HepG2 (cell line): ENCODE measurements at regions not wholly inside any gene's neighbourhood (a gene's known extent, or its start where the extent isn't known, plus 50 kb on each side); places are given as distances from the start of the nearest gene placed in this dataset.

Experiments used
- ATAC-seq: fragments of 200-7000 bp; cut with Tn5 transposase; 3 replicates; pipeline ENCODE4 v1.9.1; 2020; ENCODE audit warnings: mild to moderate bottlenecking, moderate library complexity
- BruUV-seq: library from RNA; stranded (reverse); fragments of 400-500 nt; replicated peaks from 2 replicates; lab custom pipeline; 2021; lab: Mats Ljungman, UMichigan
- CTCF ChIA-PET: fragments of 300-600 bp; formaldehyde crosslinking; extraction: SDS; loops from one replicate; lab custom pipeline; 2021; ENCODE audit warnings: low total read pairs, inconsistent platforms, low intra/inter-chr PET ratio; lab: Yijun Ruan, JAX
- POLR2A ChIA-PET: fragments of 350-600 bp; sonication (Branson Sonifier 250); formaldehyde crosslinking; loops from one replicate; lab custom pipeline; 2020; ENCODE audit warnings: antibody characterized with exemption, inconsistent platforms; lab: Yijun Ruan, JAX
- DNase-seq: peaks from one replicate; pipeline ENCODE4 v3.0.0-alpha.2; 2015; ENCODE audit warnings: low spot score
- FAIRE-seq: peaks from 3 replicates; lab custom pipeline; 2011; peaks lifted over from hg19 to GRCh38; lab: Jason Lieb, UNC
- H2AFZ ChIP-seq: one replicate; pipeline ENCODE4 v1.6.1; 2011; ENCODE audit warnings: low read length, inconsistent platforms
- H3K27ac ChIP-seq: fragments of 300-600 bp; 3 replicates; pipeline ENCODE4 v1.8.0; 2011; ENCODE audit warnings: mixed run types, mild to moderate bottlenecking, mixed read lengths, low read length, inconsistent platforms; ENCODE audit not compliant: insufficient read depth; ENCODE audit errors: extremely low read length
- H3K27me3 ChIP-seq, 2 experiments: fragments of 200-600 bp in 1 of 2; 2 replicates in 1 of 2; 3 replicates in 1 of 2; pipeline versions ENCODE4 v1.6.0 to v1.8.0; 2011; ENCODE audit warnings: low read length in 2 of 2, mild to moderate bottlenecking in 2 of 2, moderate library complexity in 2 of 2, inconsistent platforms in 1 of 2; ENCODE audit not compliant: insufficient read depth in 2 of 2, control insufficient read depth in 1 of 2
- H3K36me3 ChIP-seq, 2 experiments: fragments of 200-600 bp in 1 of 2; replicated peaks in 1 of 2; 2 replicates in 1 of 2; 3 replicates in 1 of 2; pipeline versions ENCODE4 v1.5.1 to v1.8.0; 2011; ENCODE audit warnings: low read length in 2 of 2, inconsistent platforms in 1 of 2; ENCODE audit not compliant: insufficient read depth in 2 of 2, control insufficient read depth in 1 of 2
- H3K4me1 ChIP-seq: 2 replicates; pipeline ENCODE4 v1.5.1; 2012; ENCODE audit warnings: low read length, inconsistent platforms; ENCODE audit not compliant: insufficient read depth
- H3K4me2 ChIP-seq: 2 replicates; pipeline ENCODE4 v1.6.0; 2011; ENCODE audit warnings: low read depth, low read length, inconsistent platforms
- H3K4me3 ChIP-seq, 3 experiments: fragments of 200-600 bp in 1 of 3; sonication (generic), shearing (Covaris generic) in 1 of 3; replicated peaks in 1 of 3; 2 replicates each; pipeline ENCODE4 v1.5.1; 2011 to 2016; ENCODE audit warnings: low read length in 3 of 3, inconsistent platforms in 2 of 3, low read depth in 2 of 3, mild to moderate bottlenecking in 2 of 3, control low read depth in 1 of 3, mixed read lengths in 1 of 3; ENCODE audit not compliant: insufficient read depth in 1 of 3
- H3K79me2 ChIP-seq: one replicate; pipeline ENCODE4 v1.6.1; 2011; ENCODE audit warnings: low read length, inconsistent platforms; ENCODE audit not compliant: insufficient read depth
- H3K9ac ChIP-seq: 2 replicates; pipeline ENCODE4 v1.6.0; 2011; ENCODE audit warnings: mild to moderate bottlenecking, low read depth, low read length, inconsistent platforms; ENCODE audit not compliant: insufficient read depth
- H3K9me3 ChIP-seq: 2 replicates; pipeline ENCODE4 v1.5.1; 2012; ENCODE audit warnings: mild to moderate bottlenecking, low read length
- H4K20me1 ChIP-seq: 2 replicates; pipeline ENCODE4 v1.6.0; 2011; ENCODE audit warnings: inconsistent platforms, mild to moderate bottlenecking, low read length, moderate library complexity; ENCODE audit not compliant: insufficient read depth
- ELF3 ChIP-seq: IDR thresholded peaks from 2 replicates; pipeline ENCODE4 v1.6.1; 2016; ENCODE audit warnings: missing genetic modification reagents, missing compliant biosample characterization
- GFI1 ChIP-seq: sonication (generic); formaldehyde crosslinking; IDR thresholded peaks from 2 replicates; pipeline ENCODE4 v1.5.0; 2020; ENCODE audit warnings: missing genetic modification reagents, mild to moderate bottlenecking, borderline replicate concordance
- HOXA5 ChIP-seq: sonication (generic); formaldehyde crosslinking; IDR thresholded peaks from 2 replicates; pipeline ENCODE4 v1.4.0; 2020; ENCODE audit warnings: missing genetic modification reagents
- MEIS1 ChIP-seq: sonication (generic); formaldehyde crosslinking; IDR thresholded peaks from 2 replicates; pipeline ENCODE4 v1.9.0; 2021; ENCODE audit warnings: mild to moderate bottlenecking, missing genetic modification reagents, moderate library complexity, borderline replicate concordance
- NFIB ChIP-seq: sonication (generic); formaldehyde crosslinking; IDR thresholded peaks from 2 replicates; pipeline ENCODE4 v1.9.0; 2021; ENCODE audit warnings: missing genetic modification reagents, mild to moderate bottlenecking, borderline replicate concordance
- ONECUT2 ChIP-seq: sonication (generic); formaldehyde crosslinking; IDR thresholded peaks from 2 replicates; pipeline ENCODE4 v1.4.0; 2020; ENCODE audit warnings: missing genetic modification reagents
- SMARCC2 ChIP-seq: fragments of 450-650 bp; IDR thresholded peaks from 2 replicates; pipeline ENCODE4 v1.6.1; 2017; ENCODE audit warnings: antibody characterized with exemption, mild to moderate bottlenecking
- ZNF772 ChIP-seq: sonication (generic); formaldehyde crosslinking; IDR thresholded peaks from 2 replicates; pipeline ENCODE4 v1.5.0; 2020; ENCODE audit warnings: mild to moderate bottlenecking, missing genetic modification reagents
- WGBS: methylation state at CpG from one replicate; pipeline ENCODE4 v1.1.6; 2017; ENCODE audit warnings: low lambda C conversion rate; 5-methylcytosine and 5-hydroxymethylcytosine counted together
- in situ Hi-C: cut with HindIII; loops from 2 replicates; pipeline ENCODE4 v1.10.0; 2017; ENCODE audit warnings: low pct_unique_long_range_greater_than_20kb; ENCODE audit not compliant: extremely low pct_ligation_motif_present
- intact Hi-C: fragments of 100-400 bp; cut with micrococcal nuclease; formaldehyde crosslinking; loops from one replicate; pipeline ENCODE4 v1.10.0; 2022; ENCODE audit not compliant: unreplicated experiment
- TF ChIP-seq, protein P1 (sequence below): fragments of 450-650 bp; IDR thresholded peaks from 2 replicates; pipeline ENCODE4 v1.6.1; 2016
- TF ChIP-seq, protein P2 (sequence below): sonication (generic); formaldehyde crosslinking; IDR thresholded peaks from 2 replicates; pipeline ENCODE4 v1.4.0; 2020; ENCODE audit warnings: mild to moderate bottlenecking, missing genetic modification reagents

DNA sequence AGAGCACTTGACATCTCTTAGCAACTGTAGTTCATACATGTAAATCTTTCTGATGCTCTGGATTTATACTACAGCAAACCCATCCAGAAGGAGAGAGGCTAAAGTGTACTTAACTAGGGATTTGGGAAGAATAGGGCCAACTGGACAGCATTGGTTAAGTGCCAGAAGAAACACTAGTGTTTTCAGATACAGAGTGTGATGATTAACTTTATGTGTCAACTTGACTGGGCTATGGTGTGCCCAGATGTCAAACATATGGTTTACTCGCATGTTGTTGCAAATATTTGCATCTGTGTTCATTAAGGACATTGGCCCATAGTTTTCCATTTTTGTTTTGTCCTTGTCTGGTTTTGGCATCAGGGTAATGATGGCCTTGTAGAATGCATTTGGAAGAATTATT lies 384.7 kb upstream of the KCND2 start:
- DNase-seq: no peak
- Histone ChIP-seq H3K79me2 (no peaks in the 10 kb centered on the region), H3K4me1 (no peaks in the 10 kb centered on the region), H3K27me3 (no peaks in the 10 kb centered on the region), H3K4me3 (no peak overlapping the region), H3K4me2 (no peak overlapping the region), H3K27ac (no peak overlapping the region), H2AFZ (no peak overlapping the region), H3K36me3 (no peaks in the 10 kb centered on the region), H3K9me3 (no peaks in the 10 kb centered on the region; the same call in 1 of the 2 replicates), H3K9ac (no peak overlapping the region), H4K20me1 (no peaks in the 10 kb centered on the region)
- POLR2A ChIA-PET: no interaction called here
- intact Hi-C loops (no loop called here), in situ Hi-C loops (no loop called here)
- CTCF ChIA-PET: no interaction called here
- no TSS peak for BruUV-seq
- no peak for ATAC-seq
- no peak for FAIRE-seq
- WGBS: 0% methylated on average over 1 of the region's 1 CpG
- TF ChIP-seq MEIS1 (CRISPR knock-in tag) (no peak), SMARCC2 (no peak), HOXA5 (CRISPR knock-in tag) (no peak)
- TF ChIP-seq, protein P1, sequence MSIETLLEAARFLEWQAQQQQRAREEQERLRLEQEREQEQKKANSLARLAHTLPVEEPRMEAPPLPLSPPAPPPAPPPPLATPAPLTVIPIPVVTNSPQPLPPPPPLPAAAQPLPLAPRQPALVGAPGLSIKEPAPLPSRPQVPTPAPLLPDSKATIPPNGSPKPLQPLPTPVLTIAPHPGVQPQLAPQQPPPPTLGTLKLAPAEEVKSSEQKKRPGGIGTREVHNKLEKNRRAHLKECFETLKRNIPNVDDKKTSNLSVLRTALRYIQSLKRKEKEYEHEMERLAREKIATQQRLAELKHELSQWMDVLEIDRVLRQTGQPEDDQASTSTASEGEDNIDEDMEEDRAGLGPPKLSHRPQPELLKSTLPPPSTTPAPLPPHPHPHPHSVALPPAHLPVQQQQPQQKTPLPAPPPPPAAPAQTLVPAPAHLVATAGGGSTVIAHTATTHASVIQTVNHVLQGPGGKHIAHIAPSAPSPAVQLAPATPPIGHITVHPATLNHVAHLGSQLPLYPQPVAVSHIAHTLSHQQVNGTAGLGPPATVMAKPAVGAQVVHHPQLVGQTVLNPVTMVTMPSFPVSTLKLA: no peak
- TF ChIP-seq, all 625 proteins: peak for 0

DNA sequence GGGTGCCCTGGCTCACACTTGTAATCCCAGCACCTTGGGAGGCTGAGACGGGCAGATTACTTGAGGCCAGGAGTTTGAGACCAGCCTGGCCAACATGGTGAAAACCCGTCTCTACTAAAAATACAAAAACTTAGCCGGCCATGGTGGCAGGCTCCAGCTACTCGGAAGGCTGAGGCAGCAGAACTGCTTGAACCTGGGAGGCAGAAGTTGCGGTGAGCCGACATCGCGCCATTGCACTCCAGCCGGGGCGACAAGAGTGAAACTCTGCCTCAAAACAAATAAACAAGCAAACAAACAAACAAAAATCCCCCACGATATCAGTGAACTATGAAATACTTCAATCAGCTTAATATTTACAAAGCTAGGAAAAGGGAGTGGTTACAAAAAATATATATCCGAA lies 382.3 kb upstream of the KCND2 start:
- no peaks in the 10 kb centered on the region for H3K27me3 ChIP-seq
- H3K4me3 ChIP-seq: no peak overlapping the region
- BruUV-seq: no TSS peak
- H2AFZ ChIP-seq: no peak overlapping the region
- H3K27ac ChIP-seq: no peak overlapping the region
- DNase-seq (no peak), FAIRE-seq (no peak), ATAC-seq (no peak)
- H3K36me3 ChIP-seq: no peaks in the 10 kb centered on the region
- H3K4me2 ChIP-seq: no peak overlapping the region
- H3K9ac ChIP-seq: no peak overlapping the region
- intact Hi-C loops (no loop called here), in situ Hi-C loops (no loop called here)
- H3K4me1 ChIP-seq: no peaks in the 10 kb centered on the region
- POLR2A ChIA-PET: no interaction called here
- CTCF ChIA-PET: no interaction called here
- H3K9me3 ChIP-seq: no peaks in the 10 kb centered on the region; the same call in 1 of the 2 replicates
- TF ChIP-seq GFI1 (CRISPR knock-in tag) (no peak), NFIB (CRISPR knock-in tag) (no peak), ZNF772 (CRISPR knock-in tag) (no peak), ELF3 (CRISPR knock-in tag) (no peak), ONECUT2 (CRISPR knock-in tag) (no peak)
- TF ChIP-seq, protein P2, sequence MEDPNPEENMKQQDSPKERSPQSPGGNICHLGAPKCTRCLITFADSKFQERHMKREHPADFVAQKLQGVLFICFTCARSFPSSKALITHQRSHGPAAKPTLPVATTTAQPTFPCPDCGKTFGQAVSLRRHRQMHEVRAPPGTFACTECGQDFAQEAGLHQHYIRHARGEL: no peak
- H3K79me2 ChIP-seq: no peaks in the 10 kb centered on the region
- WGBS: 52% methylated on average over 12 of the region's 12 CpGs
- H4K20me1 ChIP-seq: no peaks in the 10 kb centered on the region
